GM23338 (cell line): ENCODE measurements at regions not wholly inside any gene's neighbourhood (a gene's known extent, or its start where the extent isn't known, plus 50 kb on each side); places are given as distances from the start of the nearest gene placed in this dataset.

ENCODE experiments used
- ATAC-seq: fragments of 200-7000 bp; cut with Tn5 transposase; 3 replicates; pipeline ENCODE4 v1.9.1; 2020
- DNase-seq: peaks from one replicate; pipeline ENCODE4 v3.0.0-alpha.2; 2015; ENCODE audit warnings: low spot score
- H2AFZ ChIP-seq: fragments of 200-600 bp; sonication (generic); 2 replicates; pipeline ENCODE4 v1.8.0; 2016; ENCODE audit warnings: antibody characterized with exemption, mild to moderate bottlenecking, moderate library complexity
- H3F3A ChIP-seq: fragments of 200-600 bp; sonication (generic); replicated peaks from 2 replicates; pipeline ENCODE4 v1.8.0; 2017; ENCODE audit warnings: antibody characterized with exemption, mixed run types, low read depth
- H3K27ac ChIP-seq: fragments of 200-600 bp; sonication (generic); 2 replicates; pipeline ENCODE4 v1.6.1; 2016; ENCODE audit warnings: low read depth
- H3K27me3 ChIP-seq: fragments of 200-600 bp; sonication (generic); 2 replicates; pipeline ENCODE4 v1.8.0; 2016; ENCODE audit warnings: mild to moderate bottlenecking, mixed run types, moderate library complexity; ENCODE audit not compliant: insufficient read depth
- H3K36me3 ChIP-seq: fragments of 200-600 bp; sonication (generic); 2 replicates; pipeline ENCODE4 v1.8.0; 2016; ENCODE audit warnings: mild to moderate bottlenecking; ENCODE audit not compliant: insufficient read depth
- H3K4me1 ChIP-seq: fragments of 200-600 bp; sonication (generic); 2 replicates; pipeline ENCODE4 v1.8.0; 2016; ENCODE audit warnings: mild to moderate bottlenecking, moderate library complexity; ENCODE audit not compliant: insufficient read depth
- H3K4me2 ChIP-seq: fragments of 200-600 bp; sonication (generic); 2 replicates; pipeline ENCODE4 v1.7.1; 2017; ENCODE audit warnings: mixed run types
- H3K4me3 ChIP-seq: fragments of 200-600 bp; sonication (generic); 2 replicates; pipeline ENCODE4 v1.6.1; 2016; ENCODE audit warnings: mixed run types
- H3K79me2 ChIP-seq: fragments of 200-600 bp; sonication (generic); replicated peaks from 2 replicates; pipeline ENCODE4 v1.8.0; 2017; ENCODE audit warnings: mild to moderate bottlenecking; ENCODE audit not compliant: insufficient read depth
- H3K9me2 ChIP-seq: fragments of 200-600 bp; sonication (generic); 2 replicates; pipeline ENCODE4 v1.8.0; 2017; ENCODE audit not compliant: insufficient read depth
- H4K20me1 ChIP-seq: fragments of 200-600 bp; sonication (generic); replicated peaks from 2 replicates; pipeline ENCODE4 v1.8.0; 2017; ENCODE audit warnings: mild to moderate bottlenecking; ENCODE audit not compliant: insufficient read depth
- H3K27ac Mint-ChIP-seq: 2 replicates; pipeline ENCODE4 v1.8.0; 2020; ENCODE audit warnings: inconsistent platforms, mild to moderate bottlenecking, moderate library complexity, mixed read lengths
- H3K27me3 Mint-ChIP-seq: 3 replicates; pipeline ENCODE4 v1.8.0; 2022; ENCODE audit warnings: low read depth, mild to moderate bottlenecking, moderate library complexity, mixed read lengths, inconsistent platforms; ENCODE audit not compliant: insufficient read depth, poor library complexity
- H3K36me3 Mint-ChIP-seq: 3 replicates; pipeline ENCODE4 v1.8.0; 2021; ENCODE audit warnings: low read depth, mild to moderate bottlenecking, inconsistent platforms, moderate library complexity, mixed read lengths
- H3K4me1 Mint-ChIP-seq: 3 replicates; pipeline ENCODE4 v1.8.0; 2020; ENCODE audit warnings: mild to moderate bottlenecking, inconsistent platforms, mixed read lengths
- H3K4me3 Mint-ChIP-seq: 3 replicates; pipeline ENCODE4 v1.8.0; 2021; ENCODE audit warnings: moderate library complexity, mild to moderate bottlenecking, inconsistent platforms, mixed read lengths
- H3K9me3 Mint-ChIP-seq: 3 replicates; pipeline ENCODE4 v1.8.0; 2020; ENCODE audit warnings: moderate library complexity, mild to moderate bottlenecking, inconsistent platforms, mixed read lengths
- CREB1 ChIP-seq: fragments of 250-450 bp; sonication (Bioruptor Pico); IDR thresholded peaks from 2 replicates; pipeline ENCODE4 v1.5.0; 2020; ENCODE audit warnings: low read depth, mild to moderate bottlenecking, moderate library complexity
- ETS1 ChIP-seq: IDR thresholded peaks from 2 replicates; pipeline ENCODE4 v1.6.1; 2016; ENCODE audit warnings: antibody characterized with exemption
- EZH2 ChIP-seq: fragments of 200-600 bp; sonication (generic); IDR thresholded peaks from one replicate; pipeline ENCODE4 v1.8.0; 2017; ENCODE audit warnings: antibody characterized with exemption, mild to moderate bottlenecking, low read depth; ENCODE audit not compliant: unreplicated experiment
- EZH2phosphoT487 ChIP-seq: fragments of 200-600 bp; sonication (generic); IDR thresholded peaks from one replicate; pipeline ENCODE4 v1.8.1; 2018; ENCODE audit warnings: antibody characterized with exemption; ENCODE audit not compliant: unreplicated experiment
- JUNB ChIP-seq: IDR thresholded peaks from one replicate; pipeline ENCODE4 v1.6.1; 2016; ENCODE audit warnings: antibody characterized with exemption; ENCODE audit not compliant: unreplicated experiment
- REST ChIP-seq: IDR thresholded peaks from one replicate; pipeline ENCODE4 v1.6.1; 2018; ENCODE audit warnings: antibody characterized with exemption; ENCODE audit not compliant: unreplicated experiment
- ZNF114 ChIP-seq: fragments of 250-450 bp; sonication (Bioruptor Pico); IDR thresholded peaks from 2 replicates; pipeline ENCODE4 v1.5.0; 2020; ENCODE audit warnings: mild to moderate bottlenecking, moderate library complexity
- ZNF331 ChIP-seq: fragments of 250-450 bp; sonication (Bioruptor Pico); IDR thresholded peaks from 2 replicates; pipeline ENCODE4 v1.5.0; 2020; ENCODE audit warnings: low read depth, mild to moderate bottlenecking, moderate library complexity
- TF ChIP-seq, protein P1 (sequence below), 2 experiments: fragments of 200-600 bp in 1 of 2; sonication (generic) in 1 of 2; conservative IDR thresholded peaks; 2 replicates each; pipeline versions ENCODE4 v1.5.1 to v1.6.1; 2016 to 2017; ENCODE audit warnings: antibody characterized with exemption in 2 of 2, low read depth in 2 of 2, mild to moderate bottlenecking in 2 of 2, moderate library complexity in 1 of 2

- H3K9me2 ChIP-seq: no peaks in the 10 kb centered on the region
- H3K4me1 ChIP-seq: peaks cover 7% of the 10 kb centered on the region
- H3K27me3 Mint-ChIP-seq: peaks cover 6% of the 10 kb centered on the region
- no peaks in the 10 kb centered on the region for H3K36me3 ChIP-seq
- DNase-seq (no peak), ATAC-seq (no peak)
- H3K4me1 Mint-ChIP-seq: peaks cover 21% of the 10 kb centered on the region
- H3K9me3 Mint-ChIP-seq: peaks cover 15% of the 10 kb centered on the region; the same call in 1 of the 3 replicates
- TF ChIP-seq EZH2phosphoT487 (no peak), JUNB (no peak), REST (no peak), ZNF114 (CRISPR knock-in tag) (no peak), EZH2 (no peak)
- TF ChIP-seq, protein P1, sequence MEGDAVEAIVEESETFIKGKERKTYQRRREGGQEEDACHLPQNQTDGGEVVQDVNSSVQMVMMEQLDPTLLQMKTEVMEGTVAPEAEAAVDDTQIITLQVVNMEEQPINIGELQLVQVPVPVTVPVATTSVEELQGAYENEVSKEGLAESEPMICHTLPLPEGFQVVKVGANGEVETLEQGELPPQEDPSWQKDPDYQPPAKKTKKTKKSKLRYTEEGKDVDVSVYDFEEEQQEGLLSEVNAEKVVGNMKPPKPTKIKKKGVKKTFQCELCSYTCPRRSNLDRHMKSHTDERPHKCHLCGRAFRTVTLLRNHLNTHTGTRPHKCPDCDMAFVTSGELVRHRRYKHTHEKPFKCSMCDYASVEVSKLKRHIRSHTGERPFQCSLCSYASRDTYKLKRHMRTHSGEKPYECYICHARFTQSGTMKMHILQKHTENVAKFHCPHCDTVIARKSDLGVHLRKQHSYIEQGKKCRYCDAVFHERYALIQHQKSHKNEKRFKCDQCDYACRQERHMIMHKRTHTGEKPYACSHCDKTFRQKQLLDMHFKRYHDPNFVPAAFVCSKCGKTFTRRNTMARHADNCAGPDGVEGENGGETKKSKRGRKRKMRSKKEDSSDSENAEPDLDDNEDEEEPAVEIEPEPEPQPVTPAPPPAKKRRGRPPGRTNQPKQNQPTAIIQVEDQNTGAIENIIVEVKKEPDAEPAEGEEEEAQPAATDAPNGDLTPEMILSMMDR (conservative IDR thresholded peaks at IDR 0.05; ENCODE audit: low read depth in 2 of 2): no peak
- H3K27ac ChIP-seq: no peak overlapping the region
- no peak overlapping the region for H3K4me2 ChIP-seq
- H3K4me3 Mint-ChIP-seq: no peak overlapping the region
- H3K79me2 ChIP-seq: no peaks in the 10 kb centered on the region
- H3K27ac Mint-ChIP-seq: no peak overlapping the region
- no peak overlapping the region for H3K4me3 ChIP-seq
- no peak overlapping the region for H2AFZ ChIP-seq
- H4K20me1 ChIP-seq: no peaks in the 10 kb centered on the region
- no peaks in the 10 kb centered on the region for H3F3A ChIP-seq
- no peaks in the 10 kb centered on the region for H3K36me3 Mint-ChIP-seq
- H3K27me3 ChIP-seq: no peaks in the 10 kb centered on the region
Observed at GRCh38 chr2:64908406-64908805, 80.8 kb upstream of the SLC1A4 start.

DNA sequence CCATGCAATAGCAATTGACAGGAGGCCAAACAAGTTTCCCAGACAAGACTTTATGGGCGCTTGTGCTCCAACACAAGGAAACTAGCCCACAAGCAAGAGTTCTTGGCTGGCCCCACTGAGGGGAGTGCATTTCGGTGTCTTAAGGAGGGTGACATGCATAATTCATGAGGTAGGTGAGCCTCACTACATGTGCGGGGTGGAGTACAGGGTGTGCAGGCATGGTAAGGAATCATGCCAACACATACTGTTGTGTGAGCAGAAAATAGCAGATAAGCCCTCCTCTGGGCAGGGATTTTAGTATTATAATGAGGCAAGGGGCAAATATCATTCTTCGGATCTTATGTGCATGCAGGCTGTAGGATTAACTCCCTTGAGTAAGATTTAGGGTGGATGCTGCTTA lies 78.7 kb upstream of the SLC1A4 start:
- DNase-seq: no peak
- Histone ChIP-seq H3K27me3 (no peaks in the 10 kb centered on the region), H3K4me2 (no peak overlapping the region), H3K79me2 (no peaks in the 10 kb centered on the region), H3K9me2 (no peaks in the 10 kb centered on the region), H3K27ac (no peak overlapping the region), H3K36me3 (no peaks in the 10 kb centered on the region), H4K20me1 (no peaks in the 10 kb centered on the region), H2AFZ (no peak overlapping the region), H3K4me1 (peaks cover 22% of the 10 kb centered on the region), H3K4me3 (no peak overlapping the region), H3F3A (no peaks in the 10 kb centered on the region)
- Mint-ChIP-seq H3K4me1 (peaks cover 28% of the 10 kb centered on the region), H3K9me3 (peaks cover 15% of the 10 kb centered on the region; the same call in 1 of the 3 replicates), H3K27me3 (peaks cover 6% of the 10 kb centered on the region), H3K4me3 (no peak overlapping the region), H3K27ac (no peak overlapping the region), H3K36me3 (no peaks in the 10 kb centered on the region)
- TF ChIP-seq ETS1 (no peak), JUNB (no peak), EZH2 (no peak), CREB1 (CRISPR knock-in tag) (no peak), ZNF331 (CRISPR knock-in tag) (no peak)
- TF ChIP-seq, protein P1 (conservative IDR thresholded peaks at IDR 0.05; ENCODE audit: low read depth in 2 of 2): no peak
- no peak for ATAC-seq
